ENCODE measurements at regions not wholly inside any gene's neighbourhood (a gene's known extent, or its start where the extent isn't known, plus 50 kb on each side); places are given as distances from the start of the nearest gene placed in this dataset.

DNA sequence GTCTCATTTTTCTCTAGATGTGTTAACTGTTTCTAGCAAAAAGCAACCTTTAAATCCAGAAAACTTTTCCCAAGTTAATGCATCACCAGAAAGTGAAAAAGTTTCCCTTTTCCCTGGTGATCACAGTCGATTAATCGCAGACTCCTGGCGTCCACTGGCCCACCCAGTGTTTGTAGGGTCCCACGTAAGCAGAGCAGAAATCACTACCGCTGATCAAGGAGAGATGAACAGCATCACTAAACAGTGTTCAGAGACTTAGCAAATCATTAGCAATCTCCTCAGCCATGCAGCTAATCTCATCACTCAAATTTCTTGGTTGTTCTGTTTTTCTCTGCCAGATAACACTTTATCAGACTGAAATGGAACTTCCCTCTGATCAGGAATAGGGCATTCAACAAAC is 184.2 kb downstream of the EFNB2 start:
- H3K9me3 ChIP-seq: no peaks in the 10 kb centered on the region
- intact Hi-C loops (cut with DNase I, micrococcal nuclease): no loop called here
- H3K36me3 ChIP-seq (ENCODE audit: low read depth): no peaks in the 10 kb centered on the region
- no peak for DNase-seq
- no peak for ATAC-seq
- H3K4me1 ChIP-seq (ENCODE audit: low read depth): peaks cover 14% of the 10 kb centered on the region
- H3K4me3 ChIP-seq: no peak overlapping the region
- TF ChIP-seq CTCF (IDR thresholded peaks at IDR 0.05): no peak

DNA sequence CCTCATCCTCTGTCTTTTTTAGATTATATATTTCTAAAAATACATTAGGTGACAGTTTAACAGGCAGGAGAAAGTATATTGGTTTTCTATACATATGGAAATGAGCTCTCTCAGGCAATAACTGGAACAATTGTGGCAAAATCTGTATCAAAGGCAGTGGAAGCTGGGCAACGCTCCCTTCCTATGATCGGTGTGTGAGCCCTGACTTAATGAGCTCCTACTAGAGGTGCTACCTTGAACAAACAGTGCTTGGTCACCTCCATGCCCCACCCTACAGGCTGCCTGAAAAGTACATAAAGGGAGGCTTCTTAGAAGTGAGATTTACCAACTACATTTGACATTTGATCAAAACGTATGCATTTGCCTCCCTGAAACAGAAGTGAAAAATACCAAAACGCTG is 185.3 kb downstream of the EFNB2 start:
- Histone ChIP-seq H3K4me1 (ENCODE audit: low read depth) (peaks cover 14% of the 10 kb centered on the region), H3K9me3 (no peaks in the 10 kb centered on the region), H3K36me3 (ENCODE audit: low read depth) (no peaks in the 10 kb centered on the region), H3K4me3 (no peak overlapping the region)
- intact Hi-C loops (cut with DNase I, micrococcal nuclease): no loop called here
- no peak for TF ChIP-seq CTCF (IDR thresholded peaks at IDR 0.05)
- DNase-seq (peak; percentile 66 to 81 (median 75)), ATAC-seq (peak; percentile 89)

- Histone ChIP-seq H3K4me3 (no peak overlapping the region), H3K9me3 (no peaks in the 10 kb centered on the region), H3K4me1 (ENCODE audit: low read depth) (peaks cover 5% of the 10 kb centered on the region), H3K36me3 (ENCODE audit: low read depth) (no peaks in the 10 kb centered on the region)
- peak; percentile 83 for ATAC-seq
- no peak for TF ChIP-seq CTCF (IDR thresholded peaks at IDR 0.05)
- DNase-seq: peak; percentile 68 to 77 (median 70)
- intact Hi-C loops (cut with DNase I, micrococcal nuclease): no loop called here
Measured at GRCh38 chr13:106349080-106349931, 186.2 kb downstream of the EFNB2 start.

- no peak overlapping the region for H3K4me3 ChIP-seq
- no peak for TF ChIP-seq CTCF (IDR thresholded peaks at IDR 0.05)
- H3K36me3 ChIP-seq (ENCODE audit: low read depth): no peaks in the 10 kb centered on the region
- no peaks in the 10 kb centered on the region for H3K9me3 ChIP-seq
- DNase-seq (no peak), ATAC-seq (no peak)
- H3K4me1 ChIP-seq (ENCODE audit: low read depth): peaks cover 5% of the 10 kb centered on the region
- intact Hi-C loops (cut with DNase I, micrococcal nuclease): no loop called here
Measured at GRCh38 chr13:106348075-106348840, 187.2 kb downstream of the EFNB2 start.

- Histone ChIP-seq H3K4me3 (no peak overlapping the region), H3K9me3 (peaks cover 9% of the 10 kb centered on the region), H3K4me1 (ENCODE audit: low read depth) (no peaks in the 10 kb centered on the region), H3K36me3 (ENCODE audit: low read depth) (no peaks in the 10 kb centered on the region)
- ATAC-seq (peak; percentile 71), DNase-seq (no peak)
- TF ChIP-seq CTCF (IDR thresholded peaks at IDR 0.05): no peak
- intact Hi-C loops (cut with DNase I, micrococcal nuclease): no loop called here
Measured at GRCh38 chr13:106344342-106344741, 191.1 kb downstream of the EFNB2 start.
